ENCODE measurements at regions not wholly inside any gene's neighbourhood (a gene's known extent, or its start where the extent isn't known, plus 50 kb on each side); places are given as distances from the start of the nearest gene placed in this dataset.
"Not testable (repeated sequence)": the region's sequence is repeated elsewhere in the genome, so short reads cannot be mapped to it uniquely, and the experiment has no call there.

DNA sequence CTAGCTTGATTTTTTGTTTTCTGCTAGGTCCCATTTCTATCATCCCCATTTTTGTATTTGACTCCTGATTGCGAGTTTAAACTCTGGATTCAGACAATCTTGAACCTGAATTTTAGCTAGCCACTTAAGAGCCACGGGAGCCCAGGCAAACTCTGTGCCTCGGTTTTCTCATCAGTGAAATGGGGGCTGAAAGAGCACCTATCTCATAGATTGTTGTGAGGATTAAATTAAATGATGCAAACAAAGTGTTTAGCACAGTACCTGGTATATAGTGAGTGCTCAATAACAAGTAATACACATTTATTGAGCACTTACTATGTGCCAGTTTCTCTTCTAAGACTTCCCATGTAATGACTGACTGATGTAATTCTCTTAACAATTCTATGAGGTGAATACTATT, 158.1 kb upstream of the POU3F1 start:
- no peak for DNase-seq

DNA sequence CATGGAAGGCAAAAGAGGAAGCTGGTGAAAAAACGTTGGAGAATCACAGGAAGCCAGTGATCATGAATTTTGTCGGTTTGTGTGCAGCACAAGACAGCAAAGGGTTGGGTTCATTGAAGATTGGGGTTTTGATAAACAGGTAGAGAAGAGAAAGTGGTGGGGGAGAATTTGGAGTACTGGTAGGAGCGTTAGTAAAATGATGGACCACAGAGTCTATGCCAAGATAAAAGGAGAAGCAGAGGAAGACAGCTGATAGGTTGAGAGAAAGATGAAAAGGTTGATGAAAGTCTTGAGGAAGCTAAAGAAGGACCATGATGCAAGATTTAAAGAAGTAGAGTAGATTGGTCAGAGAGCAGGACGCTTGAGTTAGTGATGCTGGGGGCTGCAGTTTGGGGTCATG, 156.8 kb upstream of the POU3F1 start:
- DNase-seq, result no peak

DNA sequence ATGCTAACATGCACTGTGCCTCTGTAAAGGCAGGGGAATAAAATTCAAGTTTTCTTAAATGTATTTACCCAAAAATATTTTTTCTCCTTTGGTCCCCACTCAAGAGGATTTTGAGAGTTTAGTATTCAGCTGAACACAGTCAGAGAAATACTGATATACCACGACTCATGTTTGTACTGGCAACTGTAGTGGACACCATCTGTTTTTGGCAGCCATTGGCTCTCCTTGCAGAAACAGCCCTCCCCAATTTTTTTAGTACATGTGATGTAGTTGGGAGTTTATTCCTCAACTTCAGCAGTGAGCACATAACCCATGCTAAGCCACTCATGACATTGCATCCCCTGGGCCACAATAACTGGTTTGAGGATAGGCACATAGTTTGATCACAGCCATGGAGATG, 154.8 kb upstream of the POU3F1 start:
- no peak for DNase-seq

DNA sequence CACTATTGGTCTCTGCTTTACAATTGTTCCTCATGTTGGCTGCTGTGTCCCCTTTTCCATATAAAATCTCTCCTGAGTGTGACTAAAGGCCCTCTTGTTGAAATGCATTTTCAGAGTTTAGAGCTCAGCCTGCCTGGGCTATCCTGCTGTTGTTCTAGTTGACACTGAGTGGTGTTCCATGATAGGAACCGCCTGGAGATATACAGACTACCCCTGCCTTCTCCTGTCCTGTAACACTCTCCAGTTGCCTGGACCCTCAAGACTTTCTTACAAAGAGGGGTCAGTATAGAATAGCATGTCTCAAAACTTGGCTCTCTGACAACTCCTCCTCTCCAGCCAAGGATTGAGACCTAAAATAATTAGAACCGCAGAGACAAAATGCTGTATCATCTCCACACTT, 152.0 kb upstream of the POU3F1 start:
- DNase-seq, result no peak

GRCh38 chr1:38198099-38198498, 151.5 kb upstream of the POU3F1 start:
- DNase-seq, result no peak

- no peak for DNase-seq
Measured at GRCh38 chr1:38197312-38198061, 150.9 kb upstream of the POU3F1 start.

DNA sequence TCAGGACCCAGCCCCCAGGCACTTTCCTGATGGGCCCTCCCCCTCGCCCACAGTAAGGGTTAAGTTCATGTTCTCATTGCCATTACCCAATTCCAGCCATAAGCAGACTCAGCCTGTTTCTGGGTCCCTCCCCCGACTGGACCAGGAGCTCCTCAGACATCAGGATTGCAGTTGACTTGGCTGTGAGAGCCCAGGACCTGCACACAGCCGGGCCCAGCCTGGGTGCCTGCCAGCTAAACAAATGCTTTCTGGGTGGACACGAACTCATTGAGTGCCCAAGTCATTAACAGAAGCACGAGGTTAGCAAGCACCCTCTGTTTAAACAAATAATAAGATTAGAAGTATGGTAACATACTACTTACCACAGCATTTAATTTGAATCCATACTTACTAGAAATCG, 147.9 kb upstream of the POU3F1 start:
- DNase-seq, result no peak

DNA sequence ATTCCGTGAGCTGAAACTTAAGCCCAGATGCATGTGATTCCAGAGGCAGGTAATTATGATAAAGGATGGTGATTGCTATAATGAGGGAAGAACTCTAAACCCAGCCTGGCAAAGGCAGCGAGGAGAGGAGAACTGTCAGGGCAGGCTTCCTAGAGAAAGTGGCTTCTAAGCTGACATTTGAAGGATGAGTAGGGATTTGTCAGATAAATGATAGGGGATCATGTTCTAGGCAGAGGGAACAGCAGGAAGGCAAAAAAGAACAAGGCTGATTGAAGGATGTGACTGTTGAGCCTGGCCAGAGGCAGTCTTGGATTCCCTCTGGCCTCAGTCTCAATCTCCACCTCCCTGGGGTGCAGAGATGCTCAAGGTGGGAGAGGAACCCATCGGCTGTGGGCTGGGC, 146.4 kb upstream of the POU3F1 start:
- DNase-seq, result no peak

DNA sequence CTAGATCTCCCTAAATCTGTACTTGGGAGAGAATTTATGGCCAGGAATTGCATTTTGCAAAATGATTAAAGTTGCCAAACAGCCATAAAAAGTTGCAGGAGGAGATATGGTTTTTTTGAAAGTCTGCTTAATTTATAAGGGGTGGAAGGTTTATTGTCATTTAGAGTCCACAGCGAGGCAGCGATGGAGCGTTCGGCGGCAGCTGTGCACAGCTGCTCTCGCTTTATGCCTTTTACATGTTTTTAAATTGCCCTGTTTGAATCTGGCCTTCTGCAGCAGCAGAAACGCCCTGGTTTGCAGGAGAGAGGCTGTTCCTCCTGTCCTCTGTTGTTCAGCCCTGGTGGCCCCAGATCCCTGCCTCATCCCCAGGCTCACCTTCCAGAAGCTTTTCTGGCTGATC, 144.9 kb upstream of the POU3F1 start:
- no peak for DNase-seq

GRCh38 chr1:38190983-38191382, 144.4 kb upstream of the POU3F1 start:
- DNase-seq, result no peak

DNA sequence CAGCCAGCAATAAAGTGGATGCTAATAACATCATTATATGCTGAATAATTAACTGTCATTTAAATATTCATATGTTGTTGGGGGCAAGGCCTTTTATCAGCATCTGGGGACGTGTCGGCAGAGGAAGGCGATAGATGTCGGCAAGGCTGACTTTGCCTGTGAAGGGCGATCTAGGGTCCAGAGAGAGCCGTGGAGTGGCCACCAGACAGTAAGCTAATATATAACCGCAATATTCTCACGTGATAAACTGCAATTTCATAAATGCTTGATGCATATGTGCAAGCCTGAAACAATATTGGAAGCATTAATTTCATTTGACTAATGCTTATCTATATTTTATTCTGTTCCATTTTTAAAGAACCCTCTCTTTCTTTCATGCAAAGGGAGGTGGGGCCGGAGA, 141.0 kb upstream of the POU3F1 start:
- no peak for DNase-seq

- peak; percentile 28 for DNase-seq
Measured at GRCh38 chr1:38186566-38186965, 140.0 kb upstream of the POU3F1 start.

DNA sequence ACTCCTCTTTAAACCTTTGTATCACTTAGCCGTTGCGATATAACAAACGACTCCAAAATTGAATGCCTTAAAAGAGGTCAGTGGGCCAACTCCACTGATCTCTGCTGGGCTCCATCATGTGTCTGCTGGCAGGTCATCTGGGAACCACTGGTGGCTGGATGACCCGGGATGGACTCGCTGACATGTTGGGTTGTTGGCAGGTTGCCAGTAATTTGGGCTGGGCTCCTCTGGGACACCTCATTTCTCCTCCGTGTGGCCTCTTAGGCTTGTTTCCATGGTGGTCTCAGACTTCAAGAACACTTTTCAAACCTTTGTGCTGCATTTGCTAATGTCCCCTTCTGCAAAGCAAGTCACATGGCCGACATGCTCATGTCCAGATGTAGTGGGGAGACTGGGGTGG, 139.3 kb upstream of the POU3F1 start:
- no peak for DNase-seq

DNA sequence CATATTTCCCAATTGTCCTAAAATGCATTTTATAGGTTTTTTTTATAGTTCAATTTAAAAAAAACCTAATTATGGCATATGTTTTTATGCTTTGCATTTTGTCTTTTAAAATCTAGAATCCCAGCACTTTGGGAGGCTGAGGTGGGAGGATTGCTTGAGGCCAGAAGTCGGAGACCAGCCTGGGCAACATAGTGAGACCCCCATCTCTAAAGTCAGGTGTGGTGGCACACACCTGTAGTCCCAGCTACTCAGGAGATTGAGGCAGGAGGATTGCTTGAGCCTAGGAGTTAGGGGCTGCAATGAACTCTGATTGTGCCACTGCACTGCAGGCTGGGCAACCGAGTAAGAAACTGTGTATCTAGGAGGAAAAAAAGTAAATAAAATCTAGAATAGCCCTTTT, 137.2 kb upstream of the POU3F1 start:
- no peak for DNase-seq

- no peak for DNase-seq
Measured at GRCh38 chr1:38183096-38183495, 136.5 kb upstream of the POU3F1 start.

- DNase-seq, result not testable (repeated sequence)
Measured at GRCh38 chr1:38180388-38180787, 133.8 kb upstream of the POU3F1 start.

- DNase-seq, result no peak
Measured at GRCh38 chr1:38179483-38179882, 132.9 kb upstream of the POU3F1 start.

GRCh38 chr1:38178216-38178615, 131.6 kb upstream of the POU3F1 start:
- DNase-seq, result no peak

- no peak for DNase-seq
Measured at GRCh38 chr1:38175121-38175520, 128.5 kb upstream of the POU3F1 start.

DNA sequence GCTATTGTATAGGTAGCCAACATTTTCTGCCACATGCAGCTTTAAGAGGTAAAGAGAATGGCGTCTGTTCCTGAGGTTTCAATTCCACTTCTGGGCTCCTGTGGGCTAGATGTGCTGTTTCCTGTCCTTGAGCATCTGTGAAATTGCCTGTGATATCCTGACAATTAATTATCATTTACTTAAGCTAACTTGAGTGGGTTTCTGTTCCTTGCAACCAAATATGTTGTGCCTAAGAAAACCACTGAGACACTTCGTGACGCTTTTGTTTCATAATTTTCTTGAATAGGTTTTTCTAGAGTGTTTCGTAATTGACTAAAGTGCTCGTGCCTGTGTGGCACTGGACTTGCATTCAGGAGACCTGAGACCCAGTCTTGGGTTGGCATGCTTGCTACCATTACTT, 127.3 kb upstream of the POU3F1 start:
- DNase-seq, result peak; percentile 47

GRCh38 chr1:38173157-38173831, 126.7 kb upstream of the POU3F1 start:
- DNase-seq, result peak; percentile 82

DNA sequence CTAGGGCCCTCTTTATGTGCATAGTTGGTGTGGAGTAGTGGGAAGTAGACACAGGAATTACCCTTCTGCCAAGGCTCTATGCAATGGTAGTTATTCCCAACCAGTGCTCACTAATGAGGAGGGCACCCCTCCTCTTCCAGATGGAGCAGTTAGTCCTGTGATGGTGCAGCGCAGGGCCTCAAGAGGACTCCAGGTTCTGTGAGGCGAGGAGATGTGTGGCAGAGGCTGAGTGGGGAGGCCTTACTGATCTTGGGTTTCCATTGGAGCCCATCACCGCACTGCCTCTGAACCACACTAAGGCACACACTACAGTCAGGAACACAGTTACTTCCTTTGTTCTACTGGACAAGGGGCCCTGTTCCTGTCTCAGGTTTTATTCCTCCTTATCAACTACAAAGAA, 122.5 kb upstream of the POU3F1 start:
- DNase-seq, result no peak

DNA sequence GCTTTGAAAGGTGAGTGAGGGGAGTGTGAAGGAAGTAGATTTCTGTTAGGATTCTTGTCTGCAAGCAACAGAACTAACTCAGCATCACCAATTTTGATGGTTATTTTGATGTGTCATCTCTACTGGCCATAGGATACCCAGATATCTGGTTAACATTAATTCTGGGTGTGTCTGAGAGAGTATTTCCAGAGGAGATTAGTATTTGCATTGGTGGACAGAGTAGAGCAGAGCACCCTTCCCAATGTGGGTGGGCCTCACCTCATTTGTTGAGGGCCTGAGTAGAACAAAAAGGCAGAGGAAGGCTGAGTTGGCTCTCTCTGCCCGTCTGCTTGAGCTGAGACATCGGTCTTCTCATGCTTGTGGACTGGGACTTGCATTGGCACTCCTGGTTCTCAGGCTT, 121.8 kb upstream of the POU3F1 start:
- no peak for DNase-seq

DNA sequence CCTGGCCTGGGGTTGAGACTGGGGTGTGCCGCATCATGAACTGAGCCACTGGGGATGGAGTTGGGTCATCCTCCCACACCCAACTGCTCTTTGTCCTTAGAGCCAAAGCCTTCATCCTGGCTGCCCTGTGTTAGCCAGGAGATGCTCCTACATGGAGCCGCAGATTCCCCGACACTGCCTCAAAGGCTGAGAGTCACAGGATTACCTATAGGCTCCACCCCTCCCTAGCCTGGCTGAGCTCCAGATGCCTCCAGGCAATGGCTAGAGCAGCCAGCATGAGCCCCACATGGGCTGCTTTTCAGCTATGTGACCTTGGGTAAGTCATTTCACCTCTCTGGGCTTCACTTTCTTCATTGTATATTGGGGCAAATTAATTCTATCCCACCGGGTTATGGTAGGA, 119.9 kb upstream of the POU3F1 start:
- DNase-seq, result no peak
